H1 (cell line): ENCODE measurements at regions not wholly inside any gene's neighbourhood (a gene's known extent, or its start where the extent isn't known, plus 50 kb on each side); places are given as distances from the start of the nearest gene placed in this dataset.

Experiments used
- E2F6 ChIP-seq: IDR thresholded peaks from 2 replicates; pipeline ENCODE4 v1.6.1; 2012; ENCODE audit warnings: inconsistent platforms
- KDM4A ChIP-seq: IDR thresholded peaks from one replicate; pipeline ENCODE4 v1.7.1; 2012; ENCODE audit warnings: low read depth, mild to moderate bottlenecking, moderate library complexity, low read length, inconsistent platforms; ENCODE audit not compliant: severe bottlenecking
- POLR2A ChIP-seq, 2 experiments: IDR thresholded peaks; 1 replicate in 1 of 2; 2 replicates in 1 of 2; pipeline ENCODE4 v1.6.1; 2011; ENCODE audit warnings: low read depth in 2 of 2, low read length in 2 of 2, mild to moderate bottlenecking in 2 of 2; ENCODE audit errors: control extremely low read depth in 1 of 2
- POU5F1 ChIP-seq: IDR thresholded peaks from 2 replicates; pipeline ENCODE4 v1.6.1; 2011; ENCODE audit warnings: low read depth, mild to moderate bottlenecking, low read length, moderate library complexity
- RXRA ChIP-seq: IDR thresholded peaks from 2 replicates; pipeline ENCODE4 v1.6.1; 2011; ENCODE audit warnings: low read depth, mild to moderate bottlenecking, low read length, moderate library complexity; ENCODE audit not compliant: insufficient read depth
- SP2 ChIP-seq: IDR thresholded peaks from 2 replicates; pipeline ENCODE4 v1.6.1; 2012; ENCODE audit warnings: mild to moderate bottlenecking, low read length, inconsistent platforms
- SRF ChIP-seq: IDR thresholded peaks from 2 replicates; pipeline ENCODE4 v1.6.1; 2011; ENCODE audit warnings: mild to moderate bottlenecking, low read depth, low read length, moderate library complexity

GRCh38 chrY:19578281-19578874, 166.1 kb downstream of the KDM5D start (continued):
- TF ChIP-seq E2F6 (no peak), POU5F1 (no peak), SRF (no peak), POLR2A (IDR thresholded peaks at IDR 0.05; ENCODE audit: control extremely low read depth in 1 of 2, low read depth in 2 of 2, low read length in 2 of 2) (no peak), SP2 (no peak), RXRA (no peak), KDM4A (no peak)
